OCI-LY3 (cell line): ENCODE measurements at regions not wholly inside any gene's neighbourhood (a gene's known extent, or its start where the extent isn't known, plus 50 kb on each side); places are given as distances from the start of the nearest gene placed in this dataset.

Experiments used
- H2AFZ ChIP-seq: fragments of 200-600, 300-600 bp; shearing (Covaris generic); 2 replicates; pipeline ENCODE4 v1.6.0; 2014; ENCODE audit warnings: antibody characterized with exemption, low read depth, low read length
- H3K27ac ChIP-seq: fragments of 200-600, 300-600 bp; sonication (generic); 2 replicates; pipeline ENCODE4 v1.5.1; 2014; ENCODE audit warnings: mild to moderate bottlenecking, low read length, moderate library complexity, mixed read lengths
- H3K27me3 ChIP-seq: fragments of 200-600, 300-600 bp; sonication (generic); 2 replicates; pipeline ENCODE4 v1.6.1; 2014; ENCODE audit warnings: low read depth, low read length, mixed read lengths
- H3K36me3 ChIP-seq: fragments of 200-600, 300-600 bp; sonication (generic); replicated peaks from 2 replicates; pipeline ENCODE3; 2014; ENCODE audit warnings: low read depth, low read length, mixed read lengths
- H3K4me1 ChIP-seq: fragments of 300-600, 200-600 bp; sonication (generic); 2 replicates; pipeline ENCODE4 v1.6.1; 2014; ENCODE audit warnings: low read length, mixed read lengths
- H3K4me2 ChIP-seq: fragments of 200-600, 300-600 bp; sonication (generic); 2 replicates; pipeline ENCODE4 v1.6.1; 2014; ENCODE audit warnings: low read length, mixed read lengths
- H3K4me3 ChIP-seq: fragments of 300-600, 200-600 bp; sonication (generic); 2 replicates; pipeline ENCODE4 v1.5.1; 2014; ENCODE audit warnings: antibody characterized with exemption, mild to moderate bottlenecking, low read length, moderate library complexity
- H3K79me2 ChIP-seq: fragments of 300-600, 200-600 bp; shearing (Covaris generic); 2 replicates; pipeline ENCODE4 v1.6.1; 2014; ENCODE audit warnings: mild to moderate bottlenecking, low read length, mixed read lengths
- H3K9ac ChIP-seq: fragments of 300-600, 200-600 bp; shearing (Covaris generic); 2 replicates; pipeline ENCODE4 v1.6.0; 2014; ENCODE audit warnings: mild to moderate bottlenecking, low read length, moderate library complexity
- H3K9me3 ChIP-seq: fragments of 200-600, 300-600 bp; shearing (Covaris generic); 2 replicates; pipeline ENCODE4 v1.6.1; 2014; ENCODE audit warnings: low read length, mixed read lengths; ENCODE audit not compliant: insufficient read depth
- H4K20me1 ChIP-seq: fragments of 200-600, 300-600 bp; sonication (generic); 2 replicates; pipeline ENCODE4 v1.6.1; 2016; ENCODE audit warnings: low read length, mixed read lengths; ENCODE audit not compliant: insufficient read depth
- EZH2phosphoT487 ChIP-seq: fragments of 200-600 bp; shearing (Covaris generic); IDR thresholded peaks from 2 replicates; pipeline ENCODE4 v1.6.1; 2018; ENCODE audit warnings: antibody characterized with exemption, mixed run types, low read depth
- TF ChIP-seq, protein P1 (sequence below): fragments of 200-600, 300-600 bp; sonication (generic); IDR thresholded peaks from 2 replicates; pipeline ENCODE4 v1.5.1; 2014; ENCODE audit warnings: antibody characterized with exemption, low read length, low read depth

DNA sequence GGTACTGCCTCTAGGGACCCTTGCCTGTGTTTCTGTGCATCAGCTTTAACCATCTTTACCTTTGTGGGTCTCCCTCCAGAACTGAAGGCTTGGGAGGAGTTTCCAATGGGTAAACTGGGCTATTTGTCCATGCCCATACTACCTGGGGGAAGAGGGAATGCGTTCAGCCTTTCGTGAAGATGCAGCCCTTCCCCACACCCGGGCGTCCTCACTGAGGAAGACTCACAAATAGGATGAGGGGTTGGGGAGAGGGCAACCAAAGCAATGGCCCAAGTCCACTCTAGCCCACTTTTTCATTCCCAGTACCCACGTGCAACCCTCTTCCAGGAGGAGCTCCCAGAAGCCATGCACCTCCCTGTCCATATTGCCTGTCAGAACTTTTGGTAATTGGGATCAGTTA is 61.8 kb upstream of the ADA2 start:
- H2AFZ ChIP-seq: peak overlapping the region; percentile 62
- peak overlapping the region; percentile 9 for H3K4me3 ChIP-seq
- no peaks in the 10 kb centered on the region for H3K27me3 ChIP-seq

DNA sequence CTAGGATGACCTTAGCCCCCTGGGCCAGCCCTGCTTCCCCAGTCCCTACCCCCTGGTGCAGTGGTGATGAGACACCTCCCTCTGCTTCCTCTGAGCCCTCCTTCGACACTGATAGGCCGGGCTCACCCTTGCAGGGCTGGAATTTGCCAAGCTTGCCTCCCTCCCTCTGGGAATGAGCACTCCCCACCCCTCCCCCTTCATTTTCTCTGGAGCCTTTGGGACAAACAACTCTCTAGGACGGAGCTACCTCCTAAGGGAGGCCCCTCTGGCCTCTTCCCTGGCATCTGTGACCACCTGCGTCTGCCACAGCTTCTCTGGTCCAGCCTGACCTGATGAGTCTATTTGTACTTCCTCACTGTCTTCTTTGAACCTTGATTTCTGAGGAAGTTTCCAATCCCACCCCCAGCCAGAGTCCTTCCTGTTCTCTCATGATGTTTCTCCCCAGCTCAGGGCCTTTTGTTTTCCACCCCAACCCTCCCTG is 53.3 kb upstream of the ADA2 start:
- no peaks in the 10 kb centered on the region for H3K27me3 ChIP-seq
- no peaks in the 10 kb centered on the region for H3K9me3 ChIP-seq
- H3K9ac ChIP-seq: peak overlapping the region; percentile 2; the same call in 1 of the 2 replicates
- no peaks in the 10 kb centered on the region for H4K20me1 ChIP-seq
- peak overlapping the region; percentile 15; the same call in 1 of the 2 replicates for H3K27ac ChIP-seq
- H3K36me3 ChIP-seq: no peaks in the 10 kb centered on the region
- 0 out of 2 replicates have a peak overlapping the region, but pooled peaks have one; percentile 0 for H3K4me2 ChIP-seq
- TF ChIP-seq, protein P1, sequence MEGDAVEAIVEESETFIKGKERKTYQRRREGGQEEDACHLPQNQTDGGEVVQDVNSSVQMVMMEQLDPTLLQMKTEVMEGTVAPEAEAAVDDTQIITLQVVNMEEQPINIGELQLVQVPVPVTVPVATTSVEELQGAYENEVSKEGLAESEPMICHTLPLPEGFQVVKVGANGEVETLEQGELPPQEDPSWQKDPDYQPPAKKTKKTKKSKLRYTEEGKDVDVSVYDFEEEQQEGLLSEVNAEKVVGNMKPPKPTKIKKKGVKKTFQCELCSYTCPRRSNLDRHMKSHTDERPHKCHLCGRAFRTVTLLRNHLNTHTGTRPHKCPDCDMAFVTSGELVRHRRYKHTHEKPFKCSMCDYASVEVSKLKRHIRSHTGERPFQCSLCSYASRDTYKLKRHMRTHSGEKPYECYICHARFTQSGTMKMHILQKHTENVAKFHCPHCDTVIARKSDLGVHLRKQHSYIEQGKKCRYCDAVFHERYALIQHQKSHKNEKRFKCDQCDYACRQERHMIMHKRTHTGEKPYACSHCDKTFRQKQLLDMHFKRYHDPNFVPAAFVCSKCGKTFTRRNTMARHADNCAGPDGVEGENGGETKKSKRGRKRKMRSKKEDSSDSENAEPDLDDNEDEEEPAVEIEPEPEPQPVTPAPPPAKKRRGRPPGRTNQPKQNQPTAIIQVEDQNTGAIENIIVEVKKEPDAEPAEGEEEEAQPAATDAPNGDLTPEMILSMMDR: no peak
- no peak overlapping the region for H3K4me3 ChIP-seq
- peak overlapping the region; percentile 85 for H2AFZ ChIP-seq
- H3K79me2 ChIP-seq: no peaks in the 10 kb centered on the region
- H3K4me1 ChIP-seq: peaks cover 52% of the 10 kb centered on the region

More for the DNA sequence above, 61.8 kb upstream of the ADA2 start:
- Histone ChIP-seq H3K79me2 (no peaks in the 10 kb centered on the region), H3K4me2 (peak overlapping the region; percentile 43), H3K4me1 (peaks cover 25% of the 10 kb centered on the region), H3K9ac (no peak overlapping the region), H4K20me1 (no peaks in the 10 kb centered on the region), H3K27ac (no peak overlapping the region), H3K36me3 (no peaks in the 10 kb centered on the region), H3K9me3 (no peaks in the 10 kb centered on the region)
- TF ChIP-seq EZH2phosphoT487: no peak
- TF ChIP-seq, protein P1: no peak

DNA sequence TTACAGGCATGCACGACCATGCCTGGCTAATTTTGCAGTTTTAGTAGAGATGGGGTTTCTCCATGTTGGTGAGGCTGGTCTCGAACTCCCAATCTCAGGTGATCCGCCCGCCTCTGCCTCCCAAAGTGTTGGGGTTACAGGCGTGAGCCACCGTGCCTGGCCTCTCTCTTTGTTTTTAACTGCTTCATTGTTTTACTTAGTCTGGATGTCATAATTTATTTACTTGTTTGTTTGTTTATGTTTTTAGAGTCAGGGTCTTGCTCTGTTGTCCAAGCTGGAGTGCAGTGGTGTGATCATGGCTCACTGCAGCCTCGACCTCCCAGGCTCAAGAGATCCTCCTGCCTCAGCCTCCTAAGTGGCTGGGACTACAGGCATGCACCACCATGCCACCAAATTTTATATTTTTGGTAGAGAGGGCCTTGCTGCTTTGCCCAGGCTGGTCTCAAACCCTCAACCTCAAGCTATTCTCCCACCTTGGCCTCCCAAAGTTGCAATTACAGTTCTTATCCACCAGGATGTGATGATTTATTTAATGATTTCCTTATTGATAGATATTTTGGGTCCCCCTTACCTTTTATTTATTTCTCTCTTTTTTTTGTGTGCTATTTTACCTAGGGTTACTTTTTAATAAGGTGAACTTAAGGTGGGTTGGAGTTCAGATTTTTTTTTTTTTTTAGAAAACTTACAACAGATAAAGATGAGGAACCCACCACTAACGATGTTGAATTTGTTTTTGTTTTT is 52.6 kb upstream of the ADA2 start:
- H4K20me1 ChIP-seq: no peaks in the 10 kb centered on the region
- peaks cover 58% of the 10 kb centered on the region for H3K4me1 ChIP-seq
- no peak overlapping the region for H3K4me2 ChIP-seq
- no peak overlapping the region for H3K4me3 ChIP-seq
- H3K9ac ChIP-seq: 0 out of 2 replicates have a peak overlapping the region, but pooled peaks have one; percentile 2
- no peaks in the 10 kb centered on the region for H3K27me3 ChIP-seq
- peak overlapping the region; percentile 85; the same call in 1 of the 2 replicates for H2AFZ ChIP-seq
- no peaks in the 10 kb centered on the region for H3K36me3 ChIP-seq
- no peaks in the 10 kb centered on the region for H3K79me2 ChIP-seq
- TF ChIP-seq, protein P1: no peak; the same call in 1 of the 2 replicates
- no peak for TF ChIP-seq EZH2phosphoT487
- no peak overlapping the region for H3K27ac ChIP-seq
- H3K9me3 ChIP-seq: no peaks in the 10 kb centered on the region

DNA sequence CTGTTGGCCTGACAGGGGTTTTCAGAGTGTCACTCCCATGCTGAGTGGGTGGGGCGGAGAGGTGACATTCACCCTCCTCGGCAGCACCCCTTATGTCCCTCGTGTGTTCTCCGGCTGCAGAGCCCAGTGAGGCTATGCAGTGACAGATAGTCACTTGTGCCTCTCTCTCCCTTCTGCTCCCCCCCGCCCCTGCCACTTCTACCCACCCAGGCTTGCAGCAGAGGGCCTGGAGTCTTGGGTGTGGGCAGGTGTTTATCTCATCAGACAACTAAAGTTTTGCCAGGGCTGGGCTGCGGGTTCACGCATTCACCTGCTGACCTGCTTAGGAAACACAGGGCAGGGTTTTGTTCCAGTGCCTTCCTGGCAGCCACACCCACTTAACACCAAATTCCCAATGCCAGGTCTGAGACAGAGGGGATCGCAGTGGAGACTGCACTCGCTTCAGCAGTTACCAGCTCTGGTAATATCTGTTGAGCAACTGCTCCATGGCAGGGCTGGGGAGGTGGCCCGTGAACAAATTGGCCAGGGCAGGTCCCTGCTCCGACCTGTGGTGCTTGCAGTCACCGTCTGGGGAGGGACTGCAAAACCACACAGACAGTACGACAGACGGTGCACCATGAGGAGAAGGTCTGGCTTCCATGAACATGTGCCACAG is 50.5 kb upstream of the ADA2 start:
- Histone ChIP-seq H3K9me3 (no peaks in the 10 kb centered on the region), H3K27me3 (no peaks in the 10 kb centered on the region), H3K27ac (no peak overlapping the region), H3K4me2 (no peak overlapping the region), H3K4me1 (peaks cover 58% of the 10 kb centered on the region), H4K20me1 (no peaks in the 10 kb centered on the region), H3K4me3 (no peak overlapping the region), H3K79me2 (no peaks in the 10 kb centered on the region), H3K9ac (no peak overlapping the region), H3K36me3 (no peaks in the 10 kb centered on the region), H2AFZ (peak overlapping the region; percentile 32)
- TF ChIP-seq, protein P1: no peak
- TF ChIP-seq EZH2phosphoT487: no peak
